Hepatocyte (in vitro differentiated cells): ENCODE measurements at regions not wholly inside any gene's neighbourhood (a gene's known extent, or its start where the extent isn't known, plus 50 kb on each side); places are given as distances from the start of the nearest gene placed in this dataset.
A peak's percentile ranks its signal among the peaks of the same experiment; 100 is the strongest.

Experiments used
- DNase-seq: peaks from one replicate; pipeline ENCODE4 v3.0.0-alpha.2; 2016; ENCODE audit warnings: low spot score
- H2AFZ ChIP-seq: fragments of 200-600 bp; sonication (generic); 2 replicates; pipeline ENCODE4 v1.6.0; 2016; ENCODE audit warnings: antibody characterized with exemption, mild to moderate bottlenecking
- H3K27ac ChIP-seq: fragments of 200-600 bp; sonication (generic); 2 replicates; pipeline ENCODE4 v1.5.1; 2016; ENCODE audit warnings: mild to moderate bottlenecking
- H3K27me3 ChIP-seq: fragments of 200-600 bp; sonication (generic); 2 replicates; pipeline ENCODE4 v1.6.1; 2016
- H3K36me3 ChIP-seq: fragments of 200-600 bp; sonication (generic); replicated peaks from 2 replicates; pipeline ENCODE4 v1.5.1; 2016; ENCODE audit warnings: low read depth; ENCODE audit not compliant: insufficient read depth
- H3K4me1 ChIP-seq: fragments of 200-600 bp; sonication (generic); 2 replicates; pipeline ENCODE4 v1.5.1; 2016; ENCODE audit warnings: mild to moderate bottlenecking, moderate library complexity; ENCODE audit not compliant: insufficient read depth
- H3K4me2 ChIP-seq: fragments of 200-600 bp; sonication (generic); 2 replicates; pipeline ENCODE4 v1.6.0; 2016
- H3K4me3 ChIP-seq: fragments of 200-600 bp; sonication (generic); 2 replicates; pipeline ENCODE4 v1.5.1; 2016; ENCODE audit warnings: mild to moderate bottlenecking
- H3K79me2 ChIP-seq: fragments of 200-600 bp; sonication (generic); 2 replicates; pipeline ENCODE4 v1.6.0; 2017; ENCODE audit warnings: mild to moderate bottlenecking
- H3K9me2 ChIP-seq: fragments of 200-600 bp; sonication (generic); replicated peaks from 2 replicates; pipeline ENCODE4 v1.6.0; 2017; ENCODE audit warnings: mild to moderate bottlenecking; ENCODE audit not compliant: insufficient read depth
- H3K9me3 ChIP-seq: fragments of 200-600 bp; sonication (generic); 2 replicates; pipeline ENCODE4 v1.5.1; 2016; ENCODE audit warnings: low read depth, mild to moderate bottlenecking
- H4K20me1 ChIP-seq: fragments of 200-600 bp; sonication (generic); 2 replicates; pipeline ENCODE4 v1.6.0; 2016; ENCODE audit warnings: mild to moderate bottlenecking; ENCODE audit not compliant: insufficient read depth, poor library complexity, severe bottlenecking
- EZH2 ChIP-seq: fragments of 200-600 bp; sonication (generic); IDR thresholded peaks from 2 replicates; pipeline ENCODE4 v1.6.1; 2016; ENCODE audit warnings: antibody characterized with exemption, mild to moderate bottlenecking, borderline replicate concordance
- EZH2phosphoT487 ChIP-seq: fragments of 200-600 bp; sonication (generic); IDR thresholded peaks from one replicate; pipeline ENCODE4 v1.6.1; 2018; ENCODE audit warnings: antibody characterized with exemption, mild to moderate bottlenecking, low read depth, moderate library complexity; ENCODE audit not compliant: unreplicated experiment, severe bottlenecking
- WGBS: methylation state at CpG from one replicate; pipeline ENCODE4 v1.1.6; 2016; ENCODE audit warnings: low lambda C conversion rate; ENCODE audit errors: missing lambda C conversion rate; 5-methylcytosine and 5-hydroxymethylcytosine counted together
- TF ChIP-seq, protein P1 (sequence below): fragments of 200-600 bp; sonication (generic); IDR thresholded peaks from 2 replicates; pipeline ENCODE4 v1.5.1; 2016; ENCODE audit warnings: antibody characterized with exemption, mild to moderate bottlenecking; ENCODE audit not compliant: poor library complexity

DNA sequence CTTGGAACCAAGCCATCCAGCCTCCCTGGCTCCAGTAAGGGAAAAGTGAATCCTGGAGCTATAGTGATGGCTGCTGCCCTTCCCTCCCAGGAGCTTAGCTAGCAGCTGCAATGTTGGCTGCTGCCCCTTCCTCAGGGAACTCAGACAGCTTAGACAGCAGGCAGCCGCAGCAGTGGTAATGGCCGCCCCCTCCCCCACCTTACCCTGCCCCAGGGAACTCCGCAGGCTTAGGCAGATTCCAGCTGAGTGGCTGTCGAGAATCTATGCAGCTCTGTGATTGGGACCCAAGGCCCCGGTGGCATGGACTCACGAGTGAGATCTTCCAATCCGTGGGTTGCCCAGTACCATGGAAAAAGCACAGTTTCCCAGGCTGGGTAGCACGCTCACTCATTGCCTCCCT is 378.6 kb downstream of the NNT start:
- no peak for DNase-seq
- Histone ChIP-seq H3K27ac (no peak overlapping the region), H3K4me3 (no peak overlapping the region), H3K79me2 (no peaks in the 10 kb centered on the region), H2AFZ (no peak overlapping the region), H3K36me3 (no peaks in the 10 kb centered on the region), H3K9me2 (no peaks in the 10 kb centered on the region), H3K4me2 (no peak overlapping the region), H4K20me1 (no peaks in the 10 kb centered on the region), H3K9me3 (no peaks in the 10 kb centered on the region), H3K4me1 (no peaks in the 10 kb centered on the region), H3K27me3 (no peaks in the 10 kb centered on the region)
- TF ChIP-seq EZH2phosphoT487 (no peak), EZH2 (no peak)
- TF ChIP-seq, protein P1, sequence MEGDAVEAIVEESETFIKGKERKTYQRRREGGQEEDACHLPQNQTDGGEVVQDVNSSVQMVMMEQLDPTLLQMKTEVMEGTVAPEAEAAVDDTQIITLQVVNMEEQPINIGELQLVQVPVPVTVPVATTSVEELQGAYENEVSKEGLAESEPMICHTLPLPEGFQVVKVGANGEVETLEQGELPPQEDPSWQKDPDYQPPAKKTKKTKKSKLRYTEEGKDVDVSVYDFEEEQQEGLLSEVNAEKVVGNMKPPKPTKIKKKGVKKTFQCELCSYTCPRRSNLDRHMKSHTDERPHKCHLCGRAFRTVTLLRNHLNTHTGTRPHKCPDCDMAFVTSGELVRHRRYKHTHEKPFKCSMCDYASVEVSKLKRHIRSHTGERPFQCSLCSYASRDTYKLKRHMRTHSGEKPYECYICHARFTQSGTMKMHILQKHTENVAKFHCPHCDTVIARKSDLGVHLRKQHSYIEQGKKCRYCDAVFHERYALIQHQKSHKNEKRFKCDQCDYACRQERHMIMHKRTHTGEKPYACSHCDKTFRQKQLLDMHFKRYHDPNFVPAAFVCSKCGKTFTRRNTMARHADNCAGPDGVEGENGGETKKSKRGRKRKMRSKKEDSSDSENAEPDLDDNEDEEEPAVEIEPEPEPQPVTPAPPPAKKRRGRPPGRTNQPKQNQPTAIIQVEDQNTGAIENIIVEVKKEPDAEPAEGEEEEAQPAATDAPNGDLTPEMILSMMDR: no peak
- WGBS: 90% methylated on average over 8 of the region's 8 CpGs

DNA sequence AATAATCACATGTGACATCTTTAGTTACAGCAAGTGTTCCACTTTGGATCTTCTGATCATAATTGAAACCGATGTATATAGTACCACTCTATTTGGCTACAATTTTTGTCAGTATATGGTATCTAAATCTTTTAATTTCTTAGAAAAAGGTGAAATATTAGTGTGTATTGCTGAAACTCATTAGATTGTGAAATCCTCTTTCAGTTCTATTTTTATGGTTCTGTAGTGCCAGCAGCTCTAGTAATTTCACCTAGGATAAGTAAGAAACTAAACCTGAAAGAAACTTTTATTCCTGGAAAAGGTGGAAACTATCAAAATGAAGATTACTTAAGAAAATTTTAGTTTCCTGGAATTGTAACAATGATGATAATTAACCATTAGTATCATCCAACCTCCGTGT is 370.9 kb downstream of the NNT start:
- Histone ChIP-seq H3K36me3 (no peaks in the 10 kb centered on the region), H3K4me1 (no peaks in the 10 kb centered on the region), H3K27ac (no peak overlapping the region), H3K79me2 (no peaks in the 10 kb centered on the region), H3K4me2 (no peak overlapping the region), H3K9me2 (no peaks in the 10 kb centered on the region), H3K27me3 (no peaks in the 10 kb centered on the region), H2AFZ (no peak overlapping the region), H4K20me1 (no peaks in the 10 kb centered on the region), H3K9me3 (no peaks in the 10 kb centered on the region), H3K4me3 (no peak overlapping the region)
- DNase-seq: no peak
- TF ChIP-seq EZH2: no peak
- TF ChIP-seq, protein P1: no peak
- no peak for TF ChIP-seq EZH2phosphoT487
- 86% methylated on average over 2 of the region's 2 CpGs for WGBS

DNA sequence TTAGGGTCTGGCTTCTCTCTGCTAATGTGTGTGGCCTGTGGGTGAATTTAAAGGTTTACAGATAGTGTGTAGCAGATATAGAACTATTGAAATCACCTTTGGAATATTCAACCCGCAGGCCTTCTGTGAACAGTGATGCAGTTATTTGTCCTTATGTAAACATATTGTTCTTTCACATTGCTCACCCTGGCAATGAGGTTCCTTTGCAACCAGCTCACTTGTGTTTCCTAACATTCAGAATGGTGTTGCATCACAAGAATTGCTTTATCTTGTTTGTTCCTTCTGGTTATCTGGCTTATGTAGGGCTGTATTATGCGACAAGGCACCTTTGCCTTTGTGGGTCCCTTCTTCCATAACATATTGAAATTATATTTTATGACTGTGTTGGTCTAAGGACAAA is 370.3 kb downstream of the NNT start:
- H3K4me2 ChIP-seq: no peak overlapping the region
- peak; percentile 30 for DNase-seq
- H3K27me3 ChIP-seq: no peaks in the 10 kb centered on the region
- H3K4me1 ChIP-seq: no peaks in the 10 kb centered on the region
- no peaks in the 10 kb centered on the region for H3K36me3 ChIP-seq
- TF ChIP-seq EZH2: no peak
- no peak for TF ChIP-seq EZH2phosphoT487
- TF ChIP-seq, protein P1: no peak
- no peak overlapping the region for H2AFZ ChIP-seq
- no peaks in the 10 kb centered on the region for H3K79me2 ChIP-seq
- peak overlapping the region; percentile 18 for H3K27ac ChIP-seq
- H4K20me1 ChIP-seq: no peaks in the 10 kb centered on the region
- WGBS: 64% methylated on average over 2 of the region's 2 CpGs
- H3K9me2 ChIP-seq: no peaks in the 10 kb centered on the region
- H3K9me3 ChIP-seq: no peaks in the 10 kb centered on the region
- H3K4me3 ChIP-seq: no peak overlapping the region

GRCh38 chr5:43967165-43967564 is 364.2 kb downstream of the NNT start:
- H2AFZ ChIP-seq: no peak overlapping the region
- H3K9me2 ChIP-seq: no peaks in the 10 kb centered on the region
- H3K4me3 ChIP-seq: no peak overlapping the region
- TF ChIP-seq EZH2: no peak
- no peaks in the 10 kb centered on the region for H4K20me1 ChIP-seq
- no peak for DNase-seq
- no peaks in the 10 kb centered on the region for H3K4me1 ChIP-seq
- H3K36me3 ChIP-seq: no peaks in the 10 kb centered on the region
- H3K27me3 ChIP-seq: no peaks in the 10 kb centered on the region
- WGBS: 75% methylated on average over 1 of the region's 1 CpG
- no peak overlapping the region for H3K27ac ChIP-seq
- H3K79me2 ChIP-seq: no peaks in the 10 kb centered on the region
- no peaks in the 10 kb centered on the region for H3K9me3 ChIP-seq
- no peak overlapping the region for H3K4me2 ChIP-seq
